ENCODE measurements at regions not wholly inside any gene's neighbourhood (a gene's known extent, or its start where the extent isn't known, plus 50 kb on each side); places are given as distances from the start of the nearest gene placed in this dataset.
"Not testable (repeated sequence)": the region's sequence is repeated elsewhere in the genome, so short reads cannot be mapped to it uniquely, and the experiment has no call there.

- DNase-seq: no peak
Measured at GRCh38 chr22:48076008-48076407, 1313.6 kb downstream of the TBC1D22A start.

DNA sequence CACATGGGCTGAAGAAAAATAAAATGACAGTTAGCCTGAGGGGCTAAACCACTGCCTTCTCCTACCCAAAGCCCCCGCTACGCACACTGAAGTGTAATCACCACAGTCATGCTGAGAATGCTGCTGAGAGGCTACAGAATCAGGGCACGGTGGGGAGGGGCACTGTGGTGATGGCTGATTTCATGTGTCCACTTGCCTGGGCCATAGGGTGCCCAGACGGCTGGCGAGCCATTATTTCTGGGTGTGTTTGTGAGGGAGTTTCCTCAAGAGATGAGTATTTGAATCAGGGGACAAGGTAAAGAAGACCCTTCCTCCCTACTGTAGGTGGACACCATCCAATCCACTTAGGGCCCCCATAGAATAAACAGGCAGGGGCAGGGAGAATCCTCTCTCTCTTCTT, 1313.2 kb downstream of the TBC1D22A start:
- no peak for DNase-seq

- no peak for DNase-seq
Measured at GRCh38 chr22:48072777-48073176, 1310.3 kb downstream of the TBC1D22A start.

GRCh38 chr22:48071828-48072227, 1309.4 kb downstream of the TBC1D22A start:
- no peak for DNase-seq

DNA sequence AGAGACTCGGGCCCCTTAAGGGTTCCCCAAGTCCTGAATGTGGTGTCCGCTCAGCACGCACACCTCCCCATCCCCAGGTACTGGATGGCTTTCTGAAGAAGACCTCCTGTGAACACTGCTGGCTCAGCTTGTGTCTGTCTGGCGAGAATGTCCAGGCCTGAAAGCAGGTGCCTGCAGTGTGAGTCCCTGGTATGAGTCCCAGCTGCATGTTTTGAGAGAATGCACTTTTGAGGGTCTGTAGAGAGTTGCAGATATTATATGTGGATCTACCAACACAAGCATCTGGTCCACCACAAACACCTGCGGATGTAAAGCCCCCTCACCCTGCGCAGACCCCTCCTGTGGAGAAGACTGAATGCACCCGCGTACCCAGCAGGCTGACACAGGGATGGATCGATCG, 1308.9 kb downstream of the TBC1D22A start:
- DNase-seq: no peak

GRCh38 chr22:48070760-48071159, 1308.3 kb downstream of the TBC1D22A start:
- DNase-seq: no peak

DNA sequence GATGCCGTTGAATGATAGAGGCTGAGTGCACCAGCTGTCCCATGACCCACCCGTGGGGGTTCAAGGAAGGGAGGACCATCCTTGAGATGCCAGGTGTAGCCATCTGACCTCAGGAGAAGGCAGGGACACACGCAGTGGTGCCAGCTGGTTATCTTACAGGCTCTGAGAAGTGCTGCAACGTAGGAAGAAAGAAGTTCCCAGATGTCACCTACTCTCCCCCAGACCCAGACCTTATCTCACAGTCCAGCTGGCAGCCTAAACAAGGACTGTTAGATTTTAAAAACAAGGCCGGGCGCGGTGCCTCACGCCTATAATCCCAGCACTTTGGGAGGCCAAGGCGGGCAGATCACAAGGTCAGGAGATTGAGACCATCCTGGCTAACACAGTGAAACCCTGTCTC, 1307.6 kb downstream of the TBC1D22A start:
- no peak for DNase-seq

- DNase-seq: no peak
Measured at GRCh38 chr22:48069256-48069655, 1306.8 kb downstream of the TBC1D22A start.

GRCh38 chr22:48068323-48068885, 1306.0 kb downstream of the TBC1D22A start:
- peak; percentile 68 for DNase-seq

DNA sequence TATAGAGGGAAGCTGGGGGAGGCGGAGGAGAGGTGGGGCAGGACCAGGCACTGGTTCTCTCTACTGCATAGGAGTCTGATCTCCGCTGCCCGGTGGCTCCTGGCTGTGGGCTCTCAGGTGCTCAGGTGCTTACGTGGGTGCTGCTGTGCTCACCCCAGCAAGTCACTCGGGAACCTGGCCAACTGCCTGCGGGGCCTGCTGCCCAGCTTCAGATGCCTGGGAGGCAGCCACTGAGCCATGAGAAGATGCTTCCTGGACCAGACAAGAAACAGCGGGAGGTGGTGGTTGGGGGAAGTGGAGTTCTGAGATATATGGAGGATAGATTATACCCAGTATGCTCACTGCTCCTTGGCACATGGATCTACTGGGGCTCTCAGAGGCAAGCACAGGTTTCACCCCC, 1303.4 kb downstream of the TBC1D22A start:
- DNase-seq: peak; percentile 69

GRCh38 chr22:48061726-48062125, 1299.3 kb downstream of the TBC1D22A start:
- DNase-seq: no peak

GRCh38 chr22:48060266-48060665, 1297.8 kb downstream of the TBC1D22A start:
- DNase-seq: no peak

DNA sequence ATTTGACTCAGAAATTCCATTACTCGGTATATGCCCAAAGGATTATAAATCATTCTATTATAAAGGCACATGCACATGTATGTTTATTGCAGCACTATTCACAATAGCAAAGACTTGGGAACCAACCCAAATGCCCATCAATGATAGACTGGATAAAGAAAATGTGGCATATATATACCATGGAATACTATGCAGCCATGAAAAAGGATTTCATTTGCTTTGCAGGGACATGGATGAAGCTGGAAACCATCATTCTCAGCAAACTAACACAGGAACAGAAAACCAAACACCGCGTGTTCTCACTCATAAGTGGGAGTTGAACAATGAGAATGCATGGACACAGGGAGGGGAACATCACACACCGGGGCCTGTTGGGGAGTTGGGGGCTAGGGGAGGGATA, 1297.1 kb downstream of the TBC1D22A start:
- not testable (repeated sequence) for DNase-seq

GRCh38 chr22:48057116-48057835, 1294.8 kb downstream of the TBC1D22A start:
- no peak for DNase-seq

- no peak for DNase-seq
Measured at GRCh38 chr22:48055827-48056226, 1293.4 kb downstream of the TBC1D22A start.

- no peak for DNase-seq
Measured at GRCh38 chr22:48055185-48055584, 1292.7 kb downstream of the TBC1D22A start.

DNA sequence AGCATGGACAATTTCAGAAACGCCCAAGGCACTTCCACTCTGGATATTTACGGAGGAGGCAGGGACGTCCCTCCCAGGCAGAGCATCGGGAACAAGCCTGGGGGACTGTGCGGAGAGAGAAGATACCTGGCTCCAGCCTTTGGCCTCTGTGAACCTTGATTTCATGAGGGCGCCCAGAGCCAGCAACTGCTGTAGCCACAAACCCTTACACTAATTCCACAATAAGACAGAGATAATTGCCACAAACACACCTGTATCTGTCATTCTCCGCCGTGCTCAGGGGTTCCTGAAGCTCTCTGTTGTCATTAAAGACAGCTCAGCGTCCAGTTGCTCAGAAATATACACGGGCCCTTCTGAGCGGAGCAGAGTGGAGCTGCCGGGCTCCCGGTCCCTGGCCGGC, 1292.1 kb downstream of the TBC1D22A start:
- DNase-seq: no peak

DNA sequence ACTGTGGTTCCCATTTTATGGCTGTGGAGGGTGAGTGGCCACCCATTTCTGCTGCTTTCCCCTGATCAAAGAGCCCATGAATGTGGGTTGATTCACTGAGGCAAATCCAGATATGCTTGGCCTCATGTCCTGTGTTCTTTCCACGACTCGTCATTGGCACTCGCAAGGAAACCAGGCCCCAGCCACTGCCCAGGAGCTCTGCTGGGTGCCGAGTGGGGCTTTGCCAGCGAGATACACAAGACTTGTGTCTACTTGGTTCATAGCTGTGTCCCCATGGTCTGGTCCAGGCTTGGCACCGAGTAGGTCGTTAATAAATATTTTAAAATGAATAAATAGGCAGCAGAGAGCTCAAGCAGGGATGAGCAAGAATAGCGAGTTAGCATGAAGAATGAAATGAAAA, 1291.5 kb downstream of the TBC1D22A start:
- no peak for DNase-seq

- no peak for DNase-seq
Measured at GRCh38 chr22:48053486-48053885, 1291.0 kb downstream of the TBC1D22A start.

DNA sequence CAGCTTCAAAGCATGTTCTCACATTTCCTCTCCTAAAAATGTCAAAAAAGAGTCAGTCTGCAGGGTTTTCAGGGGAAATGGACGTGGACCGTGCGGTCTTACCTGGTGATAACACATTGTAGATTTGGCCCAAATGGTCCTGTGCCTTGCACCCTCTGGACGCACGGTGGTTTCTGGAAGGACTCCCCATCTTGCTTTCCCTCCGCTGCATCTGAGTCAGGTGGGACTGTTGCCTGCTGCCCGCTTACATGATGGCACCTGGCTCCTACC, 1290.1 kb downstream of the TBC1D22A start:
- DNase-seq: no peak

DNA sequence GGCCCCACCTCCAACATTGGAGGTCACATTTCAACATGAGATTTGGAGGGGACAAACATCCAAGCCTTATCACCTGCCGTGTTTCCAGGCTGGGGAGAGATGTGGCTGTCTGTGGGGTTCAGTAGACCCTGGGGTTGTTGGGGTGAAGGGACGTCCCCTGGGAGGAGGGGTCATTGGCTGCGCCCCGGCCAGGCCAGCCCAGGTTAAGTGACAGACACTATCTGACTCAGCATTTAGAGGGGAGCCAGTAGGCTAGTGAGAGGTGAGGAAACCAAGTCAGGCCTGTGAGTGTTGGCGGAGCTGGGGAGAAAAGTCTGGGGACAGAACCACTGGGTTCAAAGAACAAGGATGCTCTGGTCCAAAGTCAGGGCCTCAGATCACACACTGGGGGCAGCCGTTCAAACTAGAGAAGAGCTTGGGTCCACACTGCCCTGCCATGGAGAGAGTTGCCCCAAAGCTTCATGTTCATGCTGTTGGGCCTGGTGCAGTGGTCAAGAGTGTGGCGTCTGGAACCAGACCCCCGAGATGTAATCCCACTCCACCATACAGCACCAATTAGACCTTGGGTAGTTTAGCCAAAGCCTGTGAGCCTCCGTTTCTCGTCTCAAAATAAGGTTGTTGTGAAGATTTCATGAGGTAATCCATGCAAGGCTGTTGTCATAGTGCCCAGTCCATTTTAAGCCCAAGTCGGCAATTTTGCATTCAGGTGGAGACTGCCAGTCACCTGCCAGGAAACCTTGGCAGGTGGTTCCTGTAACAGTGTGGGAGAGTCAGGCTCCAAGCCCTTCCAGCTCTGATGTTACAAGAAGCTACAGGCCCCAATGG, 1289.6 kb downstream of the TBC1D22A start:
- no peak for DNase-seq

DNA sequence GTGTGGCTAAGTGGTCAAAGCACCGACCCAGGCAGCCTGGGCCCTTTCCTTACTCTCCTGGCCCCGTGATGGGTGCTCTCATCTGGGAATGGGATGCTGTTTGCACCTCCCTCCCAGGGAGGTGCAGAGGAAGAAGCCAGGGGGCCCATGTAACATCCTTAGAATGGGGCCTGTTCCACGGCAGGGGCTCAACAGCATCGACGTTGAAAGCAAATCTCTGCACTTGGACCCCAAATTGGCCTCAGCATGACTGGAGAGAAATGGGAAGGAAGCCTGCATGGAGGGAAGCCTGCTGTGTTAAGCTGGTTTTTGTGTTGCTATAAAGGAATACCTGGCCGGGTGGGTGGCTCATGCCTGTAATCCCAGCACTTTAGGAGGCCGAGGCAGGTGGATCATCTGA, 1288.4 kb downstream of the TBC1D22A start:
- no peak for DNase-seq

- DNase-seq: no peak
Measured at GRCh38 chr22:48049116-48049515, 1286.7 kb downstream of the TBC1D22A start.
